IPS-18c (cell line): ENCODE measurements at regions not wholly inside any gene's neighbourhood (a gene's known extent, or its start where the extent isn't known, plus 50 kb on each side); places are given as distances from the start of the nearest gene placed in this dataset.

ENCODE experiments used
- H3K4me3 ChIP-seq: 2 replicates; pipeline ENCODE4 v1.7.0; 2013; ENCODE audit warnings: low read depth, mild to moderate bottlenecking, low read length, moderate library complexity; ENCODE audit not compliant: insufficient read depth
- H3K9me3 ChIP-seq: one replicate; pipeline ENCODE4 v1.6.1; 2013; ENCODE audit warnings: mild to moderate bottlenecking, low read length, moderate library complexity; ENCODE audit not compliant: control insufficient read depth, insufficient read depth

DNA sequence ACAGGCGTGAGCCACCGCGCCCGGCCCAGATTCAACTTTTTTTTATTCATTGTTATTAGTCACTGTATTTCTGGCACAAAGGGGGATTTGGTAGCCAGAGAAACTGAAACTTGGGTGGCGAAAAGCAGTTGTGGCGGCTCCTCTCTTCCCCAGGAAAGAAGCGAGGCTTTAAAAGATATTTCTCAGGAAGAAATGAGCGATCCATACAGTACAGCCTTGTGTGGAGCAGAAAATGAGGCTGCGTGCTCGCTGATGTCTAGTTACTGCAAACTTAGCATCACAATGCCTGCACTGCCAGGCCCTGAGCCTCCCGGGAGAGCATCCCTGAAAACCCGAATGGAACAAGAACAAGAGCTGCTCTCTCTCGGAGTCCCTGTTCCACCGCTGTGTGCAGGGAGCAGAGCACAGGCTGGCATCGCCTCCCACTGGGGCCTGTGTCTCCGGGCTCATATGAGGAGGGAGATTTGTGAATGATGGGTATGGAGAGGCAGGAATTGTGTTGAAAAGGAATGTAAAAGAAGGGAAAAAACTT, 234.0 kb downstream of the ZNF516 start:
- Histone ChIP-seq H3K4me3 (no peak overlapping the region), H3K9me3 (no peaks in the 10 kb centered on the region)

DNA sequence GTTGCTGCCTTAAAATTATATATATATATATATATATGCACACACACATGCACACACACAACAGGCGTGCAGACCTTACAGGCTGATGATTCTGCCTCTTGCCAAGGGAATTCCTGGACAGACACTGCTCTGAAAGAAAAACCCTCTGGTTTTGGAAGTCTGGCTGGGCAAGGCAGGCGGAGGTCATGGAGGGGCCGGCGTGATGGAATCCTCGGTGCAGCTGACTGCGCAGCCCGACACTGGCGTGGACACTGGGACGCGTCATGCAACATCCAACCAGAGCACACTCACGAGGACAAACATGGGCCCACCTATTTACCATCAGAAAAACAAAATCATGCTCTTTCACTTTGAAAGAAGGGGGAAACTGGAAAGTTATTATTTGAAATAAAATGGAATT, 235.3 kb downstream of the ZNF516 start:
- no peaks in the 10 kb centered on the region for H3K9me3 ChIP-seq
- H3K4me3 ChIP-seq = no peak overlapping the region

DNA sequence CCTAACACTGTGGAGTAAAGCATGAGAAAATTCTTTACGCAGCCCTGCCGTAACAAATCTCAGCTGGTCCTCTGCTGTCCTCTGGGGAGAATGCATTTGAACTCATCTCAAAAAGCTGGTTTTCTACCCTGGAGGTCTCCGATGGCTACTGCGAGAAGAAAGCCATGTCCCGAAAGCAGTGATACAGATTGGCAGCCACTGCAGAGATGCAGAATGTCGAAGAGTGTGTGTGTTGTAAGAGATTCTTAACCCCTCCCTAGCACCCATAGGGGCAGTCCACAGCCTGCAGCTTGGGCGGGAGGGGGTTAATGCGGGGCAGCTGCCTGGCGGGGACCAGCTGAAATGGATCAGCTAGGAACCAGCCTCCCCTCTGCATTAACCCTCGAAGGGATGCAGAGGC, 235.9 kb downstream of the ZNF516 start:
- no peaks in the 10 kb centered on the region for H3K9me3 ChIP-seq
- no peak overlapping the region for H3K4me3 ChIP-seq

DNA sequence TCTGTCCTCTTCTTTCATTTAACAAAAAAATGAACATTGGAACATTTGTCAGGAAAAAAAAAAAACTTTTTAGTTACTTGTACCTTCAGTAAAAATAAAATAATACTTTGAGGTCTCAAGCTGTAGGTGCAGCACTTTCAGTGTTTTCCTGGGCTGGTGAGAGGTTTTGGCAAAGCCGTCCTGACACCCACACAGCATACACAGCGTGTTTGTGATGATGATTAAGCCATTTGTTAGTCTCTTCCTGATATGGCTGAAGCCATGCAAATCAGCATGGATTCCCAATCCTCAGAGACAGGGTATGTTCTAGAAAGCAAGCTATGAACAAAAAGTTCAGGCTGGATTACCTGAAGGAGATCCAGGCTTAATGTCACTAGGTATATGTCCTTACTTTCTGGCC, 236.8 kb downstream of the ZNF516 start:
- no peak overlapping the region for H3K4me3 ChIP-seq
- no peaks in the 10 kb centered on the region for H3K9me3 ChIP-seq

DNA sequence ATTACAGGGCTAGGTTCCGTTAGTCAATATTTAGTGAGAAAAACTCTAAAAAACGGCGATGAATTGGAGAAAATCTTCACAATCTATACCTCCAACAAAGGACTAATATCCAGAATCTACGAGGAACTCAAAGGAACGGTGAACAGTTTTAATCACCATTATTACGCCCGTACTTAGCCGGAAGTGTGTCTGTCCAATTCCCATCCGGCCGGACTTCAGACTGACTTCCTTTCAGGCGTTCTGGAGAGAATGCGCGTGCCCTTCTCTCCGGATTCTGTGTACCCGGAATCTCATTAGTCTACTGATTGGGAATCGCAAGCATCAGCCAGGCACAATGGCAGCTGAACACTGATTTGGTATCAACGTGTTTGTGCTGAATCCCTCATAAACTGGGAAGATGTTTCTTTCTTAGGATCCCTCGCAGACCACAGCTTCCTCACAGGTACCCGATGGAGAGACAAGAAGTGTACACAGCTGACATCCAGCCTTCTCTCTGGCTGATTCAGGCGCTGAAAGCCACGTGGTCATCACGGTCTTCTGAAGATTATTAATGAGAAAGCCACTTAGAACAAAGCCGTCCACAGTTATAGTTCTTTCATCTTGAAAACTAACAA, 239.9 kb downstream of the ZNF516 start:
- Histone ChIP-seq H3K4me3 (no peak overlapping the region), H3K9me3 (no peaks in the 10 kb centered on the region)

DNA sequence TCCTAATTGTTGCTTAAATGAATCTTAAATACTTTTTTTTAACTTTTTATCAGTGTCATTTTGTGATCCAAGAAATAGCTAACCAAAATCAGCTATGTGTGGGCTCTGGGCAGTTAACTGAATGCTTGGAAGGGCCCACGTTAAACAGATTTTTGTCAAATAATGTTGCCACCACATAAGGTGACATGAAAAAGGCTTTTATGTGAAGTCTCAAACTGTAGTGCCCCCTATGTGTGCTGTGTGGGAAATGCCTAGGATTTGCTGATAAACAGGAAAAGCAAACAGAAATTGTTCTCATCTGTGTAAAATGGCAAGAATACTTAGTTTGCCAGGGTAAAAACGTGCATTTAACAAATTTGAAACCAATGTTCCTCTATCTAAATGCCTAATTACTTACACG, 242.2 kb downstream of the ZNF516 start:
- no peak overlapping the region for H3K4me3 ChIP-seq
- no peaks in the 10 kb centered on the region for H3K9me3 ChIP-seq

DNA sequence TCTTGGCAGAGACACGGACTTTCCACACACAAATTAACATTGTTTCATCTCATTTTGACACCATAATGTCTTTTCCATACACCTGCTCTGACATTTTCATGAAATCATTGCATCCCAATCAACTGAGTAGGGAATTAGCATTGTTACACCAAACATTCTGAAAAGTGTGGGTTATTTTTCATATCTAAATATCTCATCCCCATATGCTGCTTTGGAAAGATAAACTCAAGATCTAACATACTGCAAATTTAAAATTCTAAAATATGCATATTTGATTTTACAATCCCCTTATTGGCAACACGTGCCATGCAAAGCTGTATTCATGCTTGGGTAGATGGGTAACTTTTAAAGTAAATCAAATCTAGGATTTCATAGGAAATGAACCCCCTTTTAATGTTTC, 242.9 kb downstream of the ZNF516 start:
- no peaks in the 10 kb centered on the region for H3K9me3 ChIP-seq

DNA sequence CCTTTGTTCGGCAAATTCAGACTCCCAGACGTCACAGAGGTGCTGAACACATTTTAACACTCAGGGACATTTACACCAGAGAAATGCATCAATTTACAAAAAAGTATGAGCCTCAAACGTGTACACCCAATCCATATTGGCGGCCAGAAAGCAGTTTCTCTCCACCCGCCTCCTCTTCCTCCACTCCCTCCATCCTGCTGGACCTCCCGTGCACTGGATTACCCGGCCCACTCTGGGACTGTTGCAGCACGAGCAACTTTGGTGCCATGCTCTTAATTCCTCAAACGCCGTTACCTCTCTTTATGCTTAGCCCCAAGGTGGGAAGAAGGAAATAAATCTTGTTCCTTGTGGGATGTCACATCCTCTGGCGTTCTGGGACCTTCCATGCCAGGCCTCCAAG, 243.4 kb downstream of the ZNF516 start:
- Histone ChIP-seq H3K9me3 (no peaks in the 10 kb centered on the region), H3K4me3 (no peak overlapping the region)

More for the DNA sequence above, 242.9 kb downstream of the ZNF516 start:
- H3K4me3 ChIP-seq = no peak overlapping the region

DNA sequence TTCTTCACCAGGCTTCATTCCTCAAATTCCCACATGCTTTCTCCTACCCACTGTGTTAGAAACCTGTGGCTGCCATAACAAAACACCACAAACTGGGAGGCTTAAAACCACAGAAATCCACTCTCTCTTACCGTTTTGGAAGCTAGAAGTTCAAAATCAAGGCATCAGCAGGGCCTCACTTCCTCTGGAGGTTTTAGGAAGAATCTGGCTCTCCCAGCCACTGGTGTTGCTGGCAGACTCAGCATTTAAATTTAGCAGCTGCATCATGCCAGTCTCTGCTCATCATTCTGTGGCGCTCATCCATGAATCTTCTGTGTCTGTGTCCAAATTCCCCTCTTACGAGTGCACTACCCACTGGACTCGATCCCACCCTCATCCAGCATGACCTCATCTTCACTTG, 248.5 kb downstream of the ZNF516 start:
- Histone ChIP-seq H3K9me3 (no peaks in the 10 kb centered on the region), H3K4me3 (no peak overlapping the region)

DNA sequence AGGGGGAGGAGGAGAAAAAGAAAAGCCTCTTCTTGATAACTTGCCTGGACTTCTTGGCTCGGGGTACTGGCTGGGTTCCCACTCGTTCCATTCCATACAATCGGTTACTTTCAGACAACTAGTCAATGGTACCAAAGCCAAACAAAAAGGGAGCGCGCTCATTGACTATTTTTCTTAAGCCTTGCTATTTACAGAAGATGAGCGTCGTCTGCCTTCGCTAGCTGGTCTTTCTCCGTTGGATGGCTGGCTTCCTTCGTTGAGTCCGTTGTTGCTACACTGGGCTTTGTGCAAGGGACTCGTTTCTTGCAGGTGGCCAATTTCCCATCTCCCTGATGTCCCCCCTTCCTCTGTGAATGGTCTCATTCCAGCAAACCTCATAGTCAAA, 260.4 kb downstream of the ZNF516 start:
- Histone ChIP-seq H3K4me3 (no peak overlapping the region), H3K9me3 (no peaks in the 10 kb centered on the region)

DNA sequence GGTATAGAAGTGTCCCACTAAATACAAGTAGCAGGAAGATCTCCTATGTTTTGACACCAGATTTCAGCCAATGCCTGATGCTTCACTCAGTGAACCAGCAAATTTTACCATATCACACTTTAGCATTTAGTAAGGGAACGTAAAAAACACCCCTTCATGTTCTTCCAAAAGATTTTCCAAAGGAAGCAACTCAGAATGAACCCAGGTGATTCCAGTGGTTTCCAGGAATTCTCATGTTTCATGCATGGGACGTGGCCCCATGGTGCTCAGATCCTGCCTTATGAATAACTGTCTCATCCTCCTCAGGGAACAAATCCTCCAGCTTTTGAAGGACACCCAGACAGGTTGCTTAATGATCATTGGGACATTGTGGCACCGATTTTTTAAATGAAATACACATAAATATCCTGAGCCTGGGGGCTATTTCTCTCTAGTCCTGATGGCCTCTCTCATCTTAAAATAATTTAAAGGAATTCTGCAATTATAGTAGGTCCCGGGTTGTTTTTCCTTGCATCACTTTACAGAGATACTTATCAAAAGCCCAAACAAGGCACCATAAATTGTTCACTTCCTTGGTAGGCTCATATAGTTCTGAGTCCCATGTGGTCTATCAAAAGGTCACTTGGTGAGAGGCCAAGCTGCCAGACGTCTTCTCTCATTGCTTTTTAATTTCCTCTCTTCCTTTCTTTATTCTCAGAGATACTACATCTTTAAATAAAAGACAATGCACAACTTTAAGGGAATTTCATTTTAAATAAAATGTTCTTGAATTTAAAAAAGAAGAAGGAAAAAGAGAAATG, 261.0 kb downstream of the ZNF516 start:
- H3K9me3 ChIP-seq = no peaks in the 10 kb centered on the region
- no peak overlapping the region for H3K4me3 ChIP-seq

DNA sequence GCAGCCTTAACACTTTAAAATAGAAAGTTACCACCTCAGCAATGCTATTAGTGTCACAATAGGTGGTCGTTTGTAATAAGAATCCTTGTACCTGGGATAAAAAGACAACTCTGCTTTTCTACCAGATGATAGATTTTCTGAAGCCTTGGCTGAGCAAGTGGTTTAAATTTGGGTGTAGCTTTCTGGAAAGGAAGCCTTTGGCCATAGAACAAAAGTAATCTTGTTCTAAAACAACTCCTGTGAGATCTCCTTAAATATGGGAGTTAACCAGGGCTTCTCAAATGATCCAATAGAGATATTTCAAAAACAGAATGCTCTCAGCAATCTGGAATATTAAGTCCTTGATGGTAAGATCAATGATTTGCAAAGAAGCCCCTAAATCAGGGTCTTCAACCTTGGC, 261.6 kb downstream of the ZNF516 start:
- Histone ChIP-seq H3K4me3 (no peak overlapping the region), H3K9me3 (no peaks in the 10 kb centered on the region)

DNA sequence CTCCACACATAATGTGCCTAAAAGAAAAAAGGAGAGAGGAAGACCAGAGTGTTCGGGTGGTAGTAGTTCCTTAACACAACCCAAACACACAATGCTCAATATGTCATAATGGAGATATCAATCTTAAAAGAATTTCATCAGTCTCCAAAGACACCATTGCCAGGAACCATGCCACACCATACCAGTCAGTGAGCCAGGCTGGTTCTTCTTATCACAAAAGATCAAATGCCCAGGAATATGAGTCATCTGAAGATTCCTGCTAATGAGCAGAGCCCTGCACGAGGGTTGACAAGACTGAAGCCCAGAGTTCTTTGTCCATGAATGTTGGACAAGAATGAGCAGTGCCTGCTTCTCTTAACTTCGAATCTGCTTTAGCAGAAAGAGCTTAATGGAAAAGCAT, 262.3 kb downstream of the ZNF516 start:
- Histone ChIP-seq H3K4me3 (no peak overlapping the region), H3K9me3 (no peaks in the 10 kb centered on the region)

DNA sequence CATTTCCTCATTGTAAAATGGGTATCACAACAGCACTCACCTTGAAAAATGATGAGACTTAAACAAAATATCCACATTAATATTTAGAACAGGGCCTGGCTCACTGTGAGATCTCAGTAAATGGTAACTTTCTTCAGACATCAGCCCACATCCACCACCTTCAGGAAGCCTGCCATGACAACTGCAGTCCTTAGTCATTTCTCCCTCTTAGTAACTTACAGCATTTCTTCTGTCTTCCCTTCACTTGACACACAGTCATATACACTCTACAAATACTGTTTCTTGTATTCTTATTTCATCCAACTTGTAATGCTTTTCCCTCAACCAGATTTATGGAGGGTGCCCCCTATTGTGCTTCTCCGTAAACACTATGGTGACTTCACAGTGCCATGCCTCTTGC, 263.0 kb downstream of the ZNF516 start:
- H3K4me3 ChIP-seq = no peak overlapping the region
- H3K9me3 ChIP-seq = no peaks in the 10 kb centered on the region

DNA sequence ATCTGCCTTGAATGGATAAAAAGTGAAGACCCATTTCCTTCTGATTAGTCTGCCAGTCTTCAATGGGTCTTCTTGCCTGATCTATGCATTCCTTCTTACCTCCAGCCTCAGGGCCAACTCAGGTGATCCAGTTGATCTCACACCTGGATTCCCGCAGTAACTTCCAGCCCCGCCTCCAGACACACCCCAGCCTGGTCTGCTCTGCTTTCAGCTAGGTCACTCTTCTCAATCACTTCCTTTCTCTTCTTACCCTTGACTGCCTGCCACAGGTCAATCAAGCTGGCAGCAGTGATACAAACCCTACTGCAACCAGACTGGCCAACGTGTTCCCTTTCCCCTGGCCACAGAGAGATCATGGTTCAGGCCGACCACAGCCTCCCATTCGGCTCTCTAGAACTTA, 263.6 kb downstream of the ZNF516 start:
- H3K4me3 ChIP-seq = no peak overlapping the region
- H3K9me3 ChIP-seq = no peaks in the 10 kb centered on the region

DNA sequence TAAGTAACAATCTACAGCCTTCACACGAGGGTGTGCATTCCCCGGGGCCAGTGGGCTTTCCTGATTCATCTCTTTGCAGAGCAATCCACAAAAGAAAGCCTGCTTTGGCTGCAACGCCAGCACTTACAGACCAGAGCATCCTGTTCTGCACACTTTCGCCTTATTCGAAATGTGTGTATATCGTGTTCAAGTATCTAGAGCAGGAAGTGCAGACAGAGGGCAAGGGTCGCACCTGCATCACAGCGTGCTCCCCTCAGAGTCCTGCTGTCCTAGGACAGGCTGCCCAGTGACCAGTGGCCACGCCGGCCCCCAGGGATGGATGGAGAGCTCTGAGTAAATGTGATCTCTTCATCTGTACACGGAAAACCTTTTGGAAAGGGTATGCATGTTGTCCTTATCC, 264.3 kb downstream of the ZNF516 start:
- no peaks in the 10 kb centered on the region for H3K9me3 ChIP-seq

DNA sequence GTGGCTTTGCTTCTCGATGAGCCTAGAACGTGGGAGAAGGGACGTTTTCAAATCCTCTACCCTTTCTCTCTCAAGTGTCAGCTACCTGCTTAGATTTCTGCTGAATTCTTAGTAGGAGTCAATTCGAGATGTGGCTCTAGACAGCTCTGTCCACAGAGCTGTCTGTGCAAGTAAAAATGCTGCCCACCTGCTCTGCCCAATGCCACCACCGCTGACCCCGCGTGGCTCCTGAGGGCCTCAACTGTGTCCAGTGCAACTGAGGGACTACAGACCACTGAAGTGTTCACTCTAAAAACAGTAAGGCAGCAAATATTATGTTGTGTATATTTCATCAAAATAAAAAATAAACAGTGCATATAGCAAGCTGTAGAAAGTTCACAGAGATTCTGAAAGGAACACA, 266.3 kb downstream of the ZNF516 start:
- no peaks in the 10 kb centered on the region for H3K9me3 ChIP-seq
- no peak overlapping the region for H3K4me3 ChIP-seq

More for the DNA sequence above, 264.3 kb downstream of the ZNF516 start:
- H3K4me3 ChIP-seq = no peak overlapping the region

DNA sequence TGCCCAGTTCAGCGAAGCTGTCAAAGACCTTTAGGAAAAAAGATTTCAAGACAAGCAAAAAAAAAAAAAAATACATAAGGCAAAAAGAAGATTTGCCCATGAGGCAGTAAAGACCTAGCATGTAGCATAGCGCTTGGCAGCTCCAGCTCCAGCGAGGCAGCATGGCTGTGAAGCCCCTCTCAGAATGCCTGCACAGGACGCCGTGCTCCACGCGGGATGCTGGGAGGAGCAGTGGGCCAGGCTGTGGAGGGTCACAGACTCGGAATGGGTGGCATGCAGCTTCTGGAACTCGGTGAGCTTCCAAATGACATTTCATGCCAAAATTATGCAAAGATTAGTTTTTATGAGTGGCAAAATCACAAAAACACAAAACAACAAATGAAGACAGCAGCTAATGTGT, 267.3 kb downstream of the ZNF516 start:
- no peaks in the 10 kb centered on the region for H3K9me3 ChIP-seq
- no peak overlapping the region for H3K4me3 ChIP-seq
